Mammary epithelial cell (primary cell): ENCODE measurements at regions not wholly inside any gene's neighbourhood (a gene's known extent, or its start where the extent isn't known, plus 50 kb on each side); places are given as distances from the start of the nearest gene placed in this dataset.

Experiments used
- CTCF ChIP-seq, 2 donors: IDR thresholded peaks in 1 of 2; conservative IDR thresholded peaks in 1 of 2; 2 replicates each; pipeline ENCODE4 v1.5.1; 2011 to 2012; ENCODE audit warnings: inconsistent platforms in 2 of 2, low read length in 2 of 2, mild to moderate bottlenecking in 2 of 2, control low read depth in 1 of 2, low read depth in 1 of 2; ENCODE audit not compliant: insufficient read depth in 1 of 2; ENCODE audit errors: extremely low read depth in 1 of 2
- EZH2 ChIP-seq: IDR thresholded peaks from 2 replicates; pipeline ENCODE4 v1.6.1; 2012; ENCODE audit warnings: low read length, inconsistent platforms, borderline replicate concordance

- TF ChIP-seq CTCF (conservative IDR thresholded peaks at IDR 0.05 in 1 of 2, IDR thresholded peaks at IDR 0.05 in 1 of 2; ENCODE audit: extremely low read depth in 1 of 2, insufficient read depth in 1 of 2, low read depth in 1 of 2, low read length in 2 of 2) = no peak
- no peak for TF ChIP-seq EZH2
These were observed 110.8 kb upstream of the TRIB2 start for GRCh38 chr2:12605936-12606335.
